Kidney epithelial cell (primary cell): ENCODE measurements at regions not wholly inside any gene's neighbourhood (a gene's known extent, or its start where the extent isn't known, plus 50 kb on each side); places are given as distances from the start of the nearest gene placed in this dataset.
"Not testable (repeated sequence)": the region's sequence is repeated elsewhere in the genome, so short reads cannot be mapped to it uniquely, and the experiment has no call there.

Source experiments
- DNase-seq: peaks from one replicate; pipeline ENCODE4 v3.0.0-alpha.2; 2010; ENCODE audit warnings: low read depth
- H3K27me3 ChIP-seq: 2 replicates; pipeline ENCODE4 v1.6.0; 2011; ENCODE audit warnings: low read length; ENCODE audit not compliant: control insufficient read depth, insufficient read depth
- H3K36me3 ChIP-seq: 2 replicates; pipeline ENCODE4 v1.5.1; 2011; ENCODE audit warnings: low read length; ENCODE audit not compliant: control insufficient read depth, insufficient read depth
- H3K4me3 ChIP-seq: 2 replicates; pipeline ENCODE4 v1.5.1; 2011; ENCODE audit warnings: low read depth, mild to moderate bottlenecking, control low read depth, low read length
- CTCF ChIP-seq: IDR thresholded peaks from 2 replicates; pipeline ENCODE4 v1.5.1; 2011; ENCODE audit warnings: mild to moderate bottlenecking, moderate library complexity, low read length, control low read depth, inconsistent platforms; ENCODE audit not compliant: insufficient read depth, poor library complexity, severe bottlenecking

DNA sequence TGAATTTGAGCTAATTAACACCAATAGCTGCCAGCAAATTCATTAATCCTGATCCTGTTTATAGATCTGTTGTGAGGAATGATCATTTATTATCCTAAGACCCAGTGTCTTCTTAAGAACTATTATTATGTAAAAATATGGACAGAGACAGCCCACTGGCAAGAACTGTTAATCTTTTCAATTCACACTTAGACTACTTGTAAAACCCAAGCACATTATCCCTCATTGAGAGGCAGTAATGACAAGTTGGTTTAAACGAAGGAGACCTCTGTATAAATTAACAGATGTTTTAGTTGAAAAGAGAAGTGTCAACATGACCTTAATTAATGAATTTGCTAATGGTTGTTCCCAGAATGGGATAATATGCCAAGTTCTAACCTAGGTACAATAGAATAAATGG lies 270.3 kb upstream of the IZUMO3 start:
- H3K4me3 ChIP-seq, result no peak overlapping the region
- H3K36me3 ChIP-seq, result no peaks in the 10 kb centered on the region
- no peak for TF ChIP-seq CTCF
- DNase-seq, result no peak
- H3K27me3 ChIP-seq, result no peaks in the 10 kb centered on the region

- TF ChIP-seq CTCF, result no peak
- H3K36me3 ChIP-seq, result no peaks in the 10 kb centered on the region
- DNase-seq, result no peak
Measured at GRCh38 chr9:24801344-24801743, 255.6 kb upstream of the IZUMO3 start.

GRCh38 chr9:24793787-24794186 lies 248.1 kb upstream of the IZUMO3 start:
- DNase-seq, result no peak
- Histone ChIP-seq H3K27me3 (no peaks in the 10 kb centered on the region), H3K36me3 (no peaks in the 10 kb centered on the region), H3K4me3 (no peak overlapping the region)
- TF ChIP-seq CTCF, result no peak

More at GRCh38 chr9:24801344-24801743, 255.6 kb upstream of the IZUMO3 start:
- H3K27me3 ChIP-seq, result no peaks in the 10 kb centered on the region
- no peak overlapping the region for H3K4me3 ChIP-seq

GRCh38 chr9:24776226-24776625 lies 230.5 kb upstream of the IZUMO3 start:
- TF ChIP-seq CTCF, result no peak
- H3K27me3 ChIP-seq, result no peaks in the 10 kb centered on the region
- no peak for DNase-seq
- H3K4me3 ChIP-seq, result no peak overlapping the region
- H3K36me3 ChIP-seq, result no peaks in the 10 kb centered on the region

DNA sequence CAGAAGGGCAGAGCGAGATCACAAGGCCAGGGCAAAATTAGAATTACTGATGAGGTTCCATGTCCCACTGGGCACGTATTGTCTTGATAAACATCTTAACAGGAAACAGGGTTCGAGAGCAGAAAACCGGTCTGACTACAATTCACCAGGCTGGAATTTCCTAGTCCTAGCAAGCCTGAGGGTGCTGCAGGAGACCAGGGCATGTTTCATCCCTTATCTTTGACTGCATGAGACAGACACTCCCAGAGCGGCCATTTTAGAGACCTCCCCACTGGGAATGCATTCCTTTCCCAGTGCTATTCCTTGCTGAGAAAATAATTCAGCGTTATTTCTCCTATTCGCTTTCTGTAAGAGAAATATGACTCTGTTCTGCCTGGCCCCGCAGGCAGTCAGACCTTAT lies 228.5 kb upstream of the IZUMO3 start:
- not testable (repeated sequence) for H3K4me3 ChIP-seq, DNase-seq, H3K27me3 ChIP-seq, H3K36me3 ChIP-seq

- Histone ChIP-seq H3K36me3 (no peaks in the 10 kb centered on the region), H3K27me3 (no peaks in the 10 kb centered on the region), H3K4me3 (no peak overlapping the region)
- DNase-seq, result no peak
- TF ChIP-seq CTCF, result no peak
Measured at GRCh38 chr9:24766081-24766480, 220.4 kb upstream of the IZUMO3 start.
